Natural killer cell (primary cell): ENCODE measurements at regions not wholly inside any gene's neighbourhood (a gene's known extent, or its start where the extent isn't known, plus 50 kb on each side); places are given as distances from the start of the nearest gene placed in this dataset.

ENCODE experiments used
- ATAC-seq, 3 donors: fragments of 150-1000 bp in 2 of 3; fragments of 200-7000 bp in 1 of 3; cut with Tn5 transposase; 1 replicate in 1 of 3; 2 replicates in 2 of 3; pipeline ENCODE4 v1.10.0; 2021; ENCODE audit warnings: mild to moderate bottlenecking in 2 of 3, moderate library complexity in 2 of 3
- DNase-seq, 2 donors: peaks; one replicate each; pipeline versions ENCODE4 v3.0.0 to v3.0.0-alpha.2; 2013 to 2021; ENCODE audit warnings: mixed read lengths in 1 of 2
- H3K27ac ChIP-seq: one replicate; pipeline ENCODE4 v1.5.1; 2013; ENCODE audit warnings: mild to moderate bottlenecking, low read length
- H3K27me3 ChIP-seq: one replicate; pipeline ENCODE4 v1.6.1; 2013; ENCODE audit warnings: low read length; ENCODE audit not compliant: control insufficient read depth, insufficient read depth
- H3K36me3 ChIP-seq: one replicate; pipeline ENCODE4 v1.6.1; 2013; ENCODE audit warnings: low read length; ENCODE audit not compliant: control insufficient read depth, insufficient read depth
- H3K4me1 ChIP-seq: one replicate; pipeline ENCODE4 v1.6.1; 2013; ENCODE audit warnings: low read length; ENCODE audit not compliant: control insufficient read depth, insufficient read depth
- H3K4me3 ChIP-seq: one replicate; pipeline ENCODE4 v1.5.1; 2013; ENCODE audit warnings: low read length
- H3K9me3 ChIP-seq: one replicate; pipeline ENCODE4 v1.6.1; 2013; ENCODE audit warnings: low read length; ENCODE audit not compliant: control insufficient read depth, insufficient read depth
- H3K27ac Mint-ChIP-seq, 2 donors: one replicate each; pipeline ENCODE4 v1.8.0; 2022; ENCODE audit warnings: mild to moderate bottlenecking in 2 of 2, mixed read lengths in 2 of 2, moderate library complexity in 1 of 2
- H3K27me3 Mint-ChIP-seq, 2 donors: one replicate each; pipeline ENCODE4 v1.8.0; 2022; ENCODE audit warnings: low read depth in 2 of 2, mixed read lengths in 2 of 2
- H3K36me3 Mint-ChIP-seq: one replicate; pipeline ENCODE4 v1.8.0; 2022; ENCODE audit warnings: mixed read lengths
- H3K4me1 Mint-ChIP-seq, 2 donors: one replicate each; pipeline ENCODE4 v1.8.0; 2022; ENCODE audit warnings: mixed read lengths in 2 of 2
- H3K4me3 Mint-ChIP-seq: one replicate; pipeline ENCODE4 v1.8.0; 2022; ENCODE audit warnings: mild to moderate bottlenecking, moderate library complexity, mixed read lengths
- H3K9me3 Mint-ChIP-seq, 2 donors: one replicate each; pipeline ENCODE4 v1.8.0; 2022; ENCODE audit warnings: mixed read lengths in 2 of 2
- CTCF ChIP-seq: fragments of 200-600 bp; IDR thresholded peaks from one replicate; pipeline ENCODE4 v1.8.0; 2022; ENCODE audit warnings: antibody characterized with exemption
- WGBS: methylation state at CpG from one replicate; pipeline ENCODE4 v1.1.7; 2013; ENCODE audit warnings: missing lambda C conversion rate; ENCODE audit not compliant: insufficient coverage; 5-methylcytosine and 5-hydroxymethylcytosine counted together
- intact Hi-C: fragments of 100-400 bp; cut with micrococcal nuclease; formaldehyde crosslinking; loops from one replicate; pipeline ENCODE4 v1.14.2; 2022

GRCh38 chr7:15086131-15086611 is 183.6 kb upstream of the DGKB start:
- no peaks in the 10 kb centered on the region for H3K4me1 Mint-ChIP-seq
- Histone ChIP-seq H3K27ac (no peak overlapping the region), H3K4me1 (no peaks in the 10 kb centered on the region), H3K36me3 (no peaks in the 10 kb centered on the region), H3K9me3 (no peaks in the 10 kb centered on the region), H3K4me3 (no peak overlapping the region), H3K27me3 (no peaks in the 10 kb centered on the region)
- H3K36me3 Mint-ChIP-seq, result peaks cover 8% of the 10 kb centered on the region
- peaks cover 12% of the 10 kb centered on the region in 2 donors for H3K9me3 Mint-ChIP-seq
- WGBS, result 89% methylated on average over 3 of the region's 3 CpGs
- intact Hi-C loops, result no loop called here
- no peak for TF ChIP-seq CTCF
- ATAC-seq (no peak), DNase-seq (no peak)
- no peak overlapping the region for H3K4me3 Mint-ChIP-seq
- no peak overlapping the region for H3K27ac Mint-ChIP-seq
- no peaks in the 10 kb centered on the region for H3K27me3 Mint-ChIP-seq

GRCh38 chr7:15085366-15085765 is 182.8 kb upstream of the DGKB start:
- no peak overlapping the region for H3K4me3 Mint-ChIP-seq
- Histone ChIP-seq H3K9me3 (no peaks in the 10 kb centered on the region), H3K27me3 (no peaks in the 10 kb centered on the region), H3K4me3 (no peak overlapping the region), H3K27ac (no peak overlapping the region), H3K4me1 (no peaks in the 10 kb centered on the region), H3K36me3 (no peaks in the 10 kb centered on the region)
- no peaks in the 10 kb centered on the region for H3K27me3 Mint-ChIP-seq
- H3K4me1 Mint-ChIP-seq, result no peaks in the 10 kb centered on the region
- peaks cover 8% of the 10 kb centered on the region for H3K36me3 Mint-ChIP-seq
- H3K27ac Mint-ChIP-seq, result no peak overlapping the region
- intact Hi-C loops, result no loop called here
- ATAC-seq (no peak), DNase-seq (no peak)
- peaks cover 12% of the 10 kb centered on the region in 2 donors for H3K9me3 Mint-ChIP-seq
- no peak for TF ChIP-seq CTCF

DNA sequence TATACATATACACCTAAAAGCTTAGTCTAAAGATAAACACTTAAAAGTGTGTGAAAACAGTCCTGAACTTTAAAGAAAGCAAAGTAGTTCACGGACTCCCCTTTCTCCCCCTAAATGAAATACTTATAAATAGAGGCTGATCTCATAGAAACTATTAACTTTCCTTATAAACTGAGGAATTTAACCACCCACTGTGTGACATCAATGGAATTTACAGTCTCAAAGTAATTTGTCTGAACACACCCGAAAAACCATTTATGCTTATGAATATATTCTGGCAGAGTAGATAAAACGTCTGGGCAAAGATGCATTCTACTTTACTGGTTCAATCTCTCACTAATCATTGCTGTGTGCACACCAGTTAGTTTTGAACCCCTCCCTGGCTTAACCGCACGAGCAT is 181.8 kb upstream of the DGKB start:
- H3K4me1 ChIP-seq, result no peaks in the 10 kb centered on the region
- H3K27me3 Mint-ChIP-seq, result no peaks in the 10 kb centered on the region
- H3K4me3 ChIP-seq, result no peak overlapping the region
- H3K9me3 Mint-ChIP-seq, result peaks cover 6 to 7% of the 10 kb centered on the region in 2 donors
- H3K4me1 Mint-ChIP-seq, result no peaks in the 10 kb centered on the region
- H3K9me3 ChIP-seq, result no peaks in the 10 kb centered on the region
- intact Hi-C loops, result no loop called here
- peaks cover 3% of the 10 kb centered on the region for H3K36me3 Mint-ChIP-seq
- TF ChIP-seq CTCF, result no peak
- H3K36me3 ChIP-seq, result no peaks in the 10 kb centered on the region
- H3K27ac ChIP-seq, result no peak overlapping the region
- DNase-seq (no peak), ATAC-seq (no peak)
- H3K27ac Mint-ChIP-seq, result no peak overlapping the region
- no peaks in the 10 kb centered on the region for H3K27me3 ChIP-seq
- no peak overlapping the region for H3K4me3 Mint-ChIP-seq
- 88% methylated on average over 2 of the region's 5 CpGs for WGBS

DNA sequence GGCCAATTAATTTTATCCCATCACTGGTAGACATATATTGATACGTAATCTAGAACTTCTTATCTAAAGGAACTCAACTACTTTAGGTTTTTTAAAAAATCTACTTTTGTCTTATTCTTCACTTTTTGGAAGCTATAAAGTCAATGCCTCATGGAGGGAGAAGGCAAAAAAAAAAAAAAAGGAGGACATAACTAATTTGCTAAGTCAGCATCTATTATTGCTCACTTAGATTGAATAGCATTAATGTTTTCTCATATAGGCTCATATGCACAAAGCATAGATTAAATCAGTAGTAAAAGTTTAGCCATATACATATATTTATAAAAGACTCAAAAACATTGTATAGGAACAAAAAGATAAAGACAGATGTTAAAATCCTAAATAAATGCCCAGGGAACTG is 179.3 kb upstream of the DGKB start:
- Histone ChIP-seq H3K4me1 (no peaks in the 10 kb centered on the region), H3K36me3 (no peaks in the 10 kb centered on the region), H3K27me3 (no peaks in the 10 kb centered on the region), H3K27ac (no peak overlapping the region), H3K9me3 (no peaks in the 10 kb centered on the region), H3K4me3 (no peak overlapping the region)
- intact Hi-C loops, result no loop called here
- 100% methylated on average over 1 of the region's 1 CpG for WGBS
- H3K36me3 Mint-ChIP-seq, result no peaks in the 10 kb centered on the region
- H3K27ac Mint-ChIP-seq, result no peak overlapping the region
- no peaks in the 10 kb centered on the region for H3K27me3 Mint-ChIP-seq
- peaks cover 6 to 7% of the 10 kb centered on the region in 2 donors for H3K9me3 Mint-ChIP-seq
- no peak for TF ChIP-seq CTCF
- H3K4me3 Mint-ChIP-seq, result no peak overlapping the region
- no peaks in the 10 kb centered on the region for H3K4me1 Mint-ChIP-seq
- ATAC-seq, result no peak
- no peak for DNase-seq
